ENCODE measurements at regions not wholly inside any gene's neighbourhood (a gene's known extent, or its start where the extent isn't known, plus 50 kb on each side); places are given as distances from the start of the nearest gene placed in this dataset.

- TF ChIP-seq CREB5 (CRISPR knock-in tag; IDR thresholded peaks at IDR 0.05; ENCODE audit: low read depth): no peak
- no peak for TF ChIP-seq CSRNP3 (CRISPR knock-in tag; IDR thresholded peaks at IDR 0.05)
- no peak for TF ChIP-seq CSDC2 (CRISPR knock-in tag; IDR thresholded peaks at IDR 0.05)
These were observed 636.6 kb upstream of the MMS22L start (continued) for GRCh38 chr6:97919631-97920030.

- no peak for TF ChIP-seq OSR1 (CRISPR knock-in tag; IDR thresholded peaks at IDR 0.05)
- TF ChIP-seq TOX (CRISPR knock-in tag; IDR thresholded peaks at IDR 0.05; ENCODE audit: borderline replicate concordance): no peak
- TF ChIP-seq ZNF565 (CRISPR knock-in tag; conservative IDR thresholded peaks at IDR 0.05; ENCODE audit: low read depth): no peak
- no peak for TF ChIP-seq ZNF70 (CRISPR knock-in tag; IDR thresholded peaks at IDR 0.05)
- TF ChIP-seq BACH2 (CRISPR knock-in tag; IDR thresholded peaks at IDR 0.05; ENCODE audit: borderline replicate concordance): no peak
- TF ChIP-seq ZFP30 (CRISPR knock-in tag; IDR thresholded peaks at IDR 0.05): no peak
- no peak for TF ChIP-seq POU6F1 (CRISPR knock-in tag; IDR thresholded peaks at IDR 0.05; ENCODE audit: borderline replicate concordance, low read depth)
- TF ChIP-seq CSDC2 (CRISPR knock-in tag; IDR thresholded peaks at IDR 0.05): no peak
- no peak for ATAC-seq
These were observed 640.2 kb upstream of the MMS22L start for GRCh38 chr6:97923249-97923648.

- no peak for TF ChIP-seq PATZ1 (CRISPR knock-in tag; IDR thresholded peaks at IDR 0.05; ENCODE audit: borderline replicate concordance)
- TF ChIP-seq OSR1 (CRISPR knock-in tag; IDR thresholded peaks at IDR 0.05): no peak
- no peak for TF ChIP-seq ZC3H10 (CRISPR knock-in tag; IDR thresholded peaks at IDR 0.05)
- TF ChIP-seq TOX (CRISPR knock-in tag; IDR thresholded peaks at IDR 0.05; ENCODE audit: borderline replicate concordance): no peak
- TF ChIP-seq RARB (CRISPR knock-in tag; IDR thresholded peaks at IDR 0.05): no peak
- no peak for TF ChIP-seq SNAI2 (CRISPR knock-in tag; IDR thresholded peaks at IDR 0.05)
- TF ChIP-seq POU6F1 (CRISPR knock-in tag; IDR thresholded peaks at IDR 0.05; ENCODE audit: borderline replicate concordance, low read depth): no peak
- TF ChIP-seq ZNF70 (CRISPR knock-in tag; IDR thresholded peaks at IDR 0.05): no peak
- no peak for TF ChIP-seq TSHZ2 (CRISPR knock-in tag; IDR thresholded peaks at IDR 0.05)
- TF ChIP-seq CSDC2 (CRISPR knock-in tag; IDR thresholded peaks at IDR 0.05): no peak
- no peak for TF ChIP-seq ZNF8 (CRISPR knock-in tag; IDR thresholded peaks at IDR 0.05)
- TF ChIP-seq CSRNP3 (CRISPR knock-in tag; IDR thresholded peaks at IDR 0.05): no peak
- TF ChIP-seq BACH2 (CRISPR knock-in tag; IDR thresholded peaks at IDR 0.05; ENCODE audit: borderline replicate concordance): no peak
- TF ChIP-seq CREB5 (CRISPR knock-in tag; IDR thresholded peaks at IDR 0.05; ENCODE audit: low read depth): no peak
- no peak for TF ChIP-seq PPARA (CRISPR knock-in tag; IDR thresholded peaks at IDR 0.05; ENCODE audit: borderline replicate concordance)
- TF ChIP-seq ZFP30 (CRISPR knock-in tag; IDR thresholded peaks at IDR 0.05): no peak
- TF ChIP-seq ISL1 (CRISPR knock-in tag; IDR thresholded peaks at IDR 0.05): no peak
- no peak for TF ChIP-seq ZNF565 (CRISPR knock-in tag; conservative IDR thresholded peaks at IDR 0.05; ENCODE audit: low read depth)
- no peak for TF ChIP-seq ARNTL (CRISPR knock-in tag; IDR thresholded peaks at IDR 0.05; ENCODE audit: borderline replicate concordance, low read depth)
- peak; percentile 54; the same call in 2 of the 3 replicates for ATAC-seq
These were observed 642.5 kb upstream of the MMS22L start for GRCh38 chr6:97925504-97925903.

Measured in SK-N-SH treated with all-trans-retinoic acid at 6 μM for 48 hours (cell line).